PC-9 (cell line): ENCODE measurements at regions not wholly inside any gene's neighbourhood (a gene's known extent, or its start where the extent isn't known, plus 50 kb on each side); places are given as distances from the start of the nearest gene placed in this dataset.
A peak's percentile ranks its signal among the peaks of the same experiment; 100 is the strongest.

ENCODE experiments used
- BruUV-seq: library from RNA; stranded (reverse); fragments of 400-500 nt; replicated peaks from 2 replicates; lab custom pipeline; 2021; lab: Mats Ljungman, UMichigan
- CTCF ChIA-PET: fragments of 300-600 bp; sonication (Branson Sonifier 250); formaldehyde crosslinking; loops from one replicate; lab custom pipeline; 2022; ENCODE audit warnings: antibody characterized with exemption; lab: Charles Lee
- POLR2A ChIA-PET: fragments of 300-600 bp; sonication (Branson Sonifier 250); formaldehyde crosslinking; loops from one replicate; lab custom pipeline; 2022; ENCODE audit warnings: antibody characterized with exemption; ENCODE audit not compliant: unreplicated experiment; lab: Charles Lee
- DNase-seq, 2 experiments: peaks; one replicate each; pipeline versions ENCODE4 v3.0.0 to v3.0.0-alpha.2; 2015 to 2022; ENCODE audit warnings: mixed read lengths in 1 of 2
- H2AFZ ChIP-seq: fragments of 200-600 bp; sonication (generic); 2 replicates; pipeline ENCODE4 v1.8.1; 2017; ENCODE audit warnings: antibody characterized with exemption
- H3F3A ChIP-seq: fragments of 200-600 bp; sonication (generic); 2 replicates; pipeline ENCODE4 v1.8.1; 2017; ENCODE audit warnings: antibody characterized with exemption, mild to moderate bottlenecking, low read depth; ENCODE audit not compliant: insufficient read depth
- H3K27ac ChIP-seq: fragments of 200-600 bp; sonication (generic); 2 replicates; pipeline ENCODE4 v1.6.1; 2016; ENCODE audit warnings: mixed run types
- H3K27me3 ChIP-seq: fragments of 200-600 bp; sonication (generic); 2 replicates; pipeline ENCODE4 v1.6.1; 2016; ENCODE audit warnings: low read depth, mixed run types; ENCODE audit not compliant: insufficient read depth
- H3K36me3 ChIP-seq: fragments of 200-600 bp; sonication (generic); 2 replicates; pipeline ENCODE4 v1.6.1; 2016; ENCODE audit warnings: low read depth, mixed run types
- H3K4me1 ChIP-seq: fragments of 200-600 bp; sonication (generic); replicated peaks from 2 replicates; pipeline ENCODE4 v1.6.1; 2016; ENCODE audit warnings: mixed run types; ENCODE audit not compliant: insufficient read depth
- H3K4me2 ChIP-seq: fragments of 200-600 bp; sonication (generic); 2 replicates; pipeline ENCODE4 v1.6.1; 2017; ENCODE audit warnings: mixed run types
- H3K4me3 ChIP-seq: fragments of 200-600 bp; sonication (generic); 2 replicates; pipeline ENCODE4 v1.6.1; 2016; ENCODE audit warnings: mixed run types
- H3K79me2 ChIP-seq: fragments of 200-600 bp; sonication (generic); 2 replicates; pipeline ENCODE4 v1.6.1; 2017; ENCODE audit warnings: low read depth, mixed run types
- H3K9me2 ChIP-seq: fragments of 200-600 bp; sonication (generic); 2 replicates; pipeline ENCODE4 v1.8.1; 2017; ENCODE audit warnings: mild to moderate bottlenecking; ENCODE audit not compliant: insufficient read depth
- H3K9me3 ChIP-seq: fragments of 200-600 bp; sonication (generic); 2 replicates; pipeline ENCODE4 v1.8.1; 2016; ENCODE audit warnings: low read depth; ENCODE audit not compliant: insufficient read depth
- H4K20me1 ChIP-seq: fragments of 200-600 bp; sonication (generic); 2 replicates; pipeline ENCODE4 v1.8.1; 2017; ENCODE audit not compliant: insufficient read depth
- EZH2 ChIP-seq: fragments of 200-600 bp; sonication (generic); IDR thresholded peaks from 2 replicates; pipeline ENCODE4 v1.8.0; 2017; ENCODE audit warnings: antibody characterized with exemption, low read depth
- intact Hi-C: fragments of 100-400 bp; cut with micrococcal nuclease; formaldehyde crosslinking; loops from one replicate; pipeline ENCODE4 v1.10.0; 2022; ENCODE audit not compliant: unreplicated experiment
- TF ChIP-seq, protein P1 (sequence below): fragments of 200-600 bp; sonication (generic); conservative IDR thresholded peaks from 2 replicates; pipeline ENCODE4 v1.6.1; 2017; ENCODE audit warnings: mixed run types, antibody characterized with exemption, mild to moderate bottlenecking, moderate library complexity

DNA sequence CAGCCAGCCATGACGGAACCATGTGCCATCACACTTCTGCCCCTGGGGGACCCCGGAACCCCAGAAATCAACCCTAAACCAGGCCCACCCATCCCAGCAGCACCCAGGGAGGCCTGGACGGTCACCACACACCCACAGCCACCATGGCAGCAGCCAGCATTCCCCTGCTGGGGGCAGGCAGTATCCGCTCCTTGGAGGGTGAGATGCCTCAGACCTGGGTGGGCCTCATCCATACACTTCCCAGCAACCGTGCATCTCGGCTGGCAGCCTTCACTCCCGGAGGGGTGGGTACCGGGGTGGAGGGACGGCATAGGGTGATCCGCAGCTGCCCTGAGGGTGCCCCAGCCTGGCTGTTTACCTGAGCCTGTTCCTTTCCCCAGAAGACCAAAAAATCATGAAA is 69.1 kb upstream of the FAM20C start:
- H3K9me2 ChIP-seq = no peaks in the 10 kb centered on the region
- DNase-seq = no peak
- no peaks in the 10 kb centered on the region for H3K36me3 ChIP-seq
- no TSS peak for BruUV-seq
- H3K4me2 ChIP-seq = no peak overlapping the region
- no peaks in the 10 kb centered on the region for H3K79me2 ChIP-seq
- H3K27ac ChIP-seq = no peak overlapping the region
- intact Hi-C loops = no loop called here
- H3K4me3 ChIP-seq = no peak overlapping the region
- no peaks in the 10 kb centered on the region for H3K27me3 ChIP-seq
- CTCF ChIA-PET = no interaction called here
- no peaks in the 10 kb centered on the region for H3K9me3 ChIP-seq
- no peaks in the 10 kb centered on the region for H3F3A ChIP-seq
- no peaks in the 10 kb centered on the region for H3K4me1 ChIP-seq
- TF ChIP-seq EZH2 = no peak
- TF ChIP-seq, protein P1, sequence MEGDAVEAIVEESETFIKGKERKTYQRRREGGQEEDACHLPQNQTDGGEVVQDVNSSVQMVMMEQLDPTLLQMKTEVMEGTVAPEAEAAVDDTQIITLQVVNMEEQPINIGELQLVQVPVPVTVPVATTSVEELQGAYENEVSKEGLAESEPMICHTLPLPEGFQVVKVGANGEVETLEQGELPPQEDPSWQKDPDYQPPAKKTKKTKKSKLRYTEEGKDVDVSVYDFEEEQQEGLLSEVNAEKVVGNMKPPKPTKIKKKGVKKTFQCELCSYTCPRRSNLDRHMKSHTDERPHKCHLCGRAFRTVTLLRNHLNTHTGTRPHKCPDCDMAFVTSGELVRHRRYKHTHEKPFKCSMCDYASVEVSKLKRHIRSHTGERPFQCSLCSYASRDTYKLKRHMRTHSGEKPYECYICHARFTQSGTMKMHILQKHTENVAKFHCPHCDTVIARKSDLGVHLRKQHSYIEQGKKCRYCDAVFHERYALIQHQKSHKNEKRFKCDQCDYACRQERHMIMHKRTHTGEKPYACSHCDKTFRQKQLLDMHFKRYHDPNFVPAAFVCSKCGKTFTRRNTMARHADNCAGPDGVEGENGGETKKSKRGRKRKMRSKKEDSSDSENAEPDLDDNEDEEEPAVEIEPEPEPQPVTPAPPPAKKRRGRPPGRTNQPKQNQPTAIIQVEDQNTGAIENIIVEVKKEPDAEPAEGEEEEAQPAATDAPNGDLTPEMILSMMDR = no peak
- POLR2A ChIA-PET = no interaction called here
- H4K20me1 ChIP-seq = no peaks in the 10 kb centered on the region
- no peak overlapping the region for H2AFZ ChIP-seq

DNA sequence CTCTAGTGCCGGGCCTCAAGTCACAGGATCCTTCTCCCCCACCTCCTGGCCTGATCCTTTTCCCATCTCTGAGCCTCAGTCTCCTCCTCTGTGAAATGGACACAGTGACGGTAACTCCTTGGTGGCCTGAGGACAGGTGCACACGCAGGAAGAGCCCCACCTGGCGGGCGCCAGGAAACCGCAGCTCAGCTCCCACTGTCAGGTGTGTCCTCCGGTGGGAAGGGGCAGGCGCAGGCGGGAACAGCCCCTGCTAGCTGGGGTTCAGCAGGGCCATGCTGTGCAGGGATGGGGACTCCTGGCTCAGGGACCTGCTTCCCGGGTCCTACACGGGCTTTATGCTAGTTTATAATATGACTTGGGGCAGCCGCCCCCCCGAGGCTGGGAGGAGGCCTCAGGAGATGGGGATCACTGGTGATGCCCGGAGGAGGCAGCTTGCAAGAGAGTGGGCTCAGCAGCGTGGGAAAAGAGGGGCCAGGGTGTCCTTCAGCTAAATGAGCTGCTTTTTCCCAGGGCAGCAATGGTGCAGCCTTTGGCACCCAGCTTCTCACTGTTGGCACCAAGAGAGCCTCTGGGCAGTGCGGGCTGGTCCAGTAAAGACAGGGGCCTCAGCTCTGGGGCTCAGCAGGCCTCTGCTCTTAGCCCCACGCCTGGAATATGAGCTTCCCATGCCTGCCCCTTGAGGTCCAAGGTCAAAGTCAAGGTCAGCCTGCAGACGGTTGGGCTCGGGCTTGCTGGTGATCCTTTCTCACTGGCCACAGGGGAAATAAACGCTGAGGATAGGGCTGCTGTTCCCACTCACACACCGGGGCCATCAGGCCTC is 68.0 kb upstream of the FAM20C start:
- H3K4me2 ChIP-seq = no peak overlapping the region
- H3K9me3 ChIP-seq = no peaks in the 10 kb centered on the region
- ChIA-PET CTCF (interaction anchor here (1.0 kb wide), 1 partner anchor 60 kb away, joined by 3 read pairs; no protein-coding TSS in a partner anchor), POLR2A (no interaction called here)
- no peaks in the 10 kb centered on the region for H4K20me1 ChIP-seq
- no peak overlapping the region for H3K4me3 ChIP-seq
- H3K27ac ChIP-seq = no peak overlapping the region
- no peaks in the 10 kb centered on the region for H3K27me3 ChIP-seq
- TF ChIP-seq EZH2 = no peak
- TF ChIP-seq, protein P1 = peak; percentile 37; the same call in 1 of the 2 replicates
- DNase-seq = no peak
- no peak overlapping the region for H2AFZ ChIP-seq
- H3K9me2 ChIP-seq = no peaks in the 10 kb centered on the region
- H3K79me2 ChIP-seq = no peaks in the 10 kb centered on the region
- H3F3A ChIP-seq = no peaks in the 10 kb centered on the region
- H3K36me3 ChIP-seq = no peaks in the 10 kb centered on the region
- no peaks in the 10 kb centered on the region for H3K4me1 ChIP-seq
- intact Hi-C loops = no loop called here
- BruUV-seq = no TSS peak

DNA sequence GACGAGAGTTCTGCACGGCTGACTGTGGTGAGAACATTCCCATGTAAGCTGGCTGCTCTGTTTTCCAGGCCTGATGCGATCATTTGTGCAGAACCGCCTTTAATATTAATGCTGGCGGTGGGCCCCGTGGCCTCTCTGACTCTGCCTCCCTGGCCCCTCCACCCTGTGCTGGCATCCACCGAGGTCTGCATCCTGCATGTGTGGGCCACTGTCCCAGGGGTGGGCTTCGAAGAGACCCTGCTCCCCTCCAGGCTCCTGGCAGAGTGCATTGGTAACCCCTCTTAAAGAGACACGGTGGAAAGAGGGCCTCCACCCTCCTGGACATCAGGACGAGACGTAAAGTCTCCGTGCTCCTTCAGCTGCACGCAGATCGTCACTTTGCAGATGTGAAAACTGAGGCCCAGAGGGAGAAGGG is 67.3 kb upstream of the FAM20C start:
- Histone ChIP-seq H3F3A (no peaks in the 10 kb centered on the region), H3K9me2 (no peaks in the 10 kb centered on the region), H3K4me1 (no peaks in the 10 kb centered on the region), H3K79me2 (no peaks in the 10 kb centered on the region), H2AFZ (no peak overlapping the region), H3K4me3 (no peak overlapping the region), H3K36me3 (no peaks in the 10 kb centered on the region), H3K27me3 (no peaks in the 10 kb centered on the region), H4K20me1 (no peaks in the 10 kb centered on the region), H3K9me3 (no peaks in the 10 kb centered on the region), H3K4me2 (no peak overlapping the region), H3K27ac (no peak overlapping the region)
- ChIA-PET POLR2A (no interaction called here), CTCF (no interaction called here)
- no peak for DNase-seq
- TF ChIP-seq EZH2 = no peak
- TF ChIP-seq, protein P1 = no peak
- intact Hi-C loops = no loop called here
- no TSS peak for BruUV-seq
